ENCODE measurements at regions not wholly inside any gene's neighbourhood (a gene's known extent, or its start where the extent isn't known, plus 50 kb on each side); places are given as distances from the start of the nearest gene placed in this dataset.

DNA sequence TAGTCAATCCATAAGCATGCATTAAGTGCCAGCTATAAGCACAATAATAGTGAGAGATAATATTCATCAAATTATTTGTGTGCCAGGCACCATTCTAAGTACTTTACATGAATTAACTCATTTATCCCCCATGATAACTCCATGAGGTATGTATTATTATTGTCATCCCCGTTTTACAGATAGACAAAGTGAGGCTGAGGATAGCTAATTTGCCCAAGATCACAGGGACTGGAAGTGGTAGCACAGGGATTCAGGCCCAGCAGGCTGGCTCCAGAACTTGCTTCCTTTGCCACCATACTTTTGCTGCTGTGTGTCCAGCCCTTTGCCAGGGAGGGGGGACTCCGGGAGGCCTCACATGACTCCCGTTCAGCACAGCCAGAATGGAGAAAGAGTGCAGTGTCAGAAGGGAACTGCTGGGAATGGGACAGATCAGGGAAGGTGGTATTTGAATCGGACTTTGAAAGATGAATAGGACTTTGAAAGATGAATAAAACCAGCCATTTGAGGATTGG is 128.0 kb upstream of the PWP1 start:
- peaks cover 0 to 6% (median 2%) of the 10 kb centered on the region in 4 experiments; a peak in 3 of 7 replicates for H3K4me1 ChIP-seq (replicated peaks in 1 of 4; ENCODE audit: control insufficient read depth in 3 of 4, insufficient read depth in 4 of 4, low read length in 3 of 4)
- H3K9ac ChIP-seq (replicated peaks in 1 of 4; ENCODE audit: extremely low read depth in 1 of 4, low read depth in 3 of 4, low read length in 3 of 4) = no peak overlapping the region
- no peak overlapping the region for H2AFZ ChIP-seq (ENCODE audit: low read length)
- no peak for DNase-seq (ENCODE audit: low read depth in 1 of 2, low spot score in 2 of 2)
- H3K27ac ChIP-seq (ENCODE audit: low read depth, low read length) = no peak overlapping the region
- FAIRE-seq = no peak
- no peak overlapping the region for H2BK120ac ChIP-seq (replicated peaks; ENCODE audit: low read depth, low read length)
- no peak overlapping the region for H3K23ac ChIP-seq (ENCODE audit: insufficient read length)
- H3K9me3 ChIP-seq (ENCODE audit: insufficient read depth in 2 of 2, low read depth in 1 of 2, low read length in 1 of 2) = 0 out of 4 replicates have a peak, but pooled peaks cover 2 to 3% of the 10 kb centered on the region in 2 experiments
- H3K4me3 ChIP-seq (ENCODE audit: extremely low read depth in 1 of 4, insufficient read depth in 2 of 4, low read depth in 3 of 4, low read length in 4 of 4) = no peak overlapping the region
- no peaks in the 10 kb centered on the region for H3K27me3 ChIP-seq (replicated peaks in 1 of 4; ENCODE audit: control insufficient read depth in 3 of 4, extremely low read depth in 1 of 4, insufficient read depth in 3 of 4, low read length in 3 of 4)
- no peaks in the 10 kb centered on the region for H3K23me2 ChIP-seq (ENCODE audit: low read depth, low read length)
- no peak overlapping the region for H4K5ac ChIP-seq (ENCODE audit: insufficient read length, low read depth, low read length)
- H2BK15ac ChIP-seq (ENCODE audit: low read length) = no peak overlapping the region
- no peak overlapping the region for H2AK5ac ChIP-seq (ENCODE audit: low read depth, low read length)
- no peaks in the 10 kb centered on the region for H4K20me1 ChIP-seq (replicated peaks in 1 of 2; ENCODE audit: control insufficient read depth in 1 of 2, insufficient read depth in 2 of 2, low read length in 2 of 2)
- no peak overlapping the region for H3K56ac ChIP-seq (replicated peaks; ENCODE audit: insufficient read length, low read depth, low read length)
- no peak overlapping the region for H2BK20ac ChIP-seq (ENCODE audit: low read length)
- 86% methylated on average over 4 of the region's 4 CpGs; no CpG with 5 or more reads in 1 of the 2 experiments for whole genome bisulfite sequencing, 2 experiments (ENCODE audit: extremely low coverage in 1 of 2, insufficient coverage in 1 of 2, insufficient read length in 1 of 2, insufficient replicate concordance in 2 of 2, low coverage in 1 of 2, low lambda C conversion rate in 2 of 2, missing lambda C conversion rate in 1 of 2)
- H2BK5ac ChIP-seq (ENCODE audit: low read depth, low read length) = no peak overlapping the region
- no peaks in the 10 kb centered on the region for H3K36me3 ChIP-seq (ENCODE audit: control insufficient read depth in 2 of 4, insufficient read depth in 4 of 4, low read length in 3 of 4)
- no peaks in the 10 kb centered on the region for H3K79me2 ChIP-seq (ENCODE audit: control insufficient read depth in 1 of 2, insufficient read depth in 2 of 2, low read length in 2 of 2)
- ChIA-PET CTCF (ENCODE audit: partially characterized antibody) (interaction anchor here (0.8 to 1.9 kb wide), 13 partner anchors 8 to 426 kb away, joined by 3 to 6 read pairs (median 3); no protein-coding TSS in a partner anchor), POLR2A (ENCODE audit: partially characterized antibody) (no interaction called here)
- no peak overlapping the region for H3K14ac ChIP-seq (ENCODE audit: insufficient read length)
- H3K4ac ChIP-seq (replicated peaks; ENCODE audit: insufficient read length, low read depth, low read length) = no peak overlapping the region
- no peak overlapping the region for H4K8ac ChIP-seq (ENCODE audit: extremely low read depth, insufficient read depth, low read length)
- H4K91ac ChIP-seq (replicated peaks; ENCODE audit: insufficient read length, low read length) = no peak overlapping the region
- H3K18ac ChIP-seq (ENCODE audit: extremely low read depth, low read length) = no peak overlapping the region
- no peak overlapping the region for H2BK12ac ChIP-seq (ENCODE audit: low read depth, low read length)
- no peak overlapping the region for H3K4me2 ChIP-seq (ENCODE audit: insufficient read depth in 1 of 2, low read depth in 2 of 2, low read length in 2 of 2)
- no peaks in the 10 kb centered on the region; the same call in 1 of the 2 replicates for H3K79me1 ChIP-seq (ENCODE audit: low read depth, low read length)
- TF ChIP-seq KDM5A (IDR thresholded peaks at IDR 0.05; ENCODE audit: low read length) (no peak), MAFK (IDR thresholded peaks at IDR 0.05; ENCODE audit: low read depth, low read length) (no peak), CEBPB (IDR thresholded peaks at IDR 0.05; ENCODE audit: low read depth, low read length) (no peak), BACH1 (IDR thresholded peaks at IDR 0.05; ENCODE audit: low read length) (no peak), YY1 (IDR thresholded peaks at IDR 0.05; ENCODE audit: low read depth, low read length) (no peak), RBBP5 (IDR thresholded peaks at IDR 0.05; ENCODE audit: borderline replicate concordance, low read depth, low read length) (no peak), RAD21 (IDR thresholded peaks at IDR 0.05 in 1 of 2, conservative IDR thresholded peaks at IDR 0.05 in 1 of 2; ENCODE audit: low read depth in 2 of 2, low read length in 2 of 2) (no peak), FOSL1 (IDR thresholded peaks at IDR 0.05; ENCODE audit: insufficient read depth, low read depth, low read length) (no peak), SP2 (IDR thresholded peaks at IDR 0.05; ENCODE audit: low read length) (no peak), SRF (IDR thresholded peaks at IDR 0.05; ENCODE audit: low read depth, low read length) (no peak), TEAD4 (IDR thresholded peaks at IDR 0.05; ENCODE audit: low read depth, low read length) (no peak)
- TF ChIP-seq, protein P1, sequence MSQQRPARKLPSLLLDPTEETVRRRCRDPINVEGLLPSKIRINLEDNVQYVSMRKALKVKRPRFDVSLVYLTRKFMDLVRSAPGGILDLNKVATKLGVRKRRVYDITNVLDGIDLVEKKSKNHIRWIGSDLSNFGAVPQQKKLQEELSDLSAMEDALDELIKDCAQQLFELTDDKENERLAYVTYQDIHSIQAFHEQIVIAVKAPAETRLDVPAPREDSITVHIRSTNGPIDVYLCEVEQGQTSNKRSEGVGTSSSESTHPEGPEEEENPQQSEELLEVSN (IDR thresholded peaks at IDR 0.05) = no peak

Data from H1 (cell line).